H1 (cell line): ENCODE measurements at regions not wholly inside any gene's neighbourhood (a gene's known extent, or its start where the extent isn't known, plus 50 kb on each side); places are given as distances from the start of the nearest gene placed in this dataset.

Source experiments
- CTCF ChIA-PET: fragments of 300-600 bp; sonication (Branson Sonifier 250); formaldehyde crosslinking; loops from one replicate; lab custom pipeline; 2021; ENCODE audit not compliant: partially characterized antibody; lab: Charles Lee
- POLR2A ChIA-PET: fragments of 300-600 bp; sonication (Branson Sonifier 250); formaldehyde crosslinking; loops from one replicate; lab custom pipeline; 2021; ENCODE audit warnings: inconsistent platforms; ENCODE audit not compliant: partially characterized antibody; lab: Charles Lee
- DNase-seq, 2 experiments: peaks; one replicate each; pipeline versions ENCODE4 v3.0.0 to v3.0.0-alpha.2; 2010 to 2022; ENCODE audit warnings: low spot score in 2 of 2, low read depth in 1 of 2, mixed read lengths in 1 of 2
- FAIRE-seq: peaks from 2 replicates; lab custom pipeline; 2011; peaks lifted over from hg19 to GRCh38; lab: Jason Lieb, UNC
- H2AFZ ChIP-seq: 2 replicates; pipeline ENCODE4 v1.8.1; 2012; ENCODE audit warnings: low read length, inconsistent platforms
- H2AK5ac ChIP-seq: 2 replicates; pipeline ENCODE4 v1.6.1; 2013; ENCODE audit warnings: low read depth, low read length
- H2BK120ac ChIP-seq: replicated peaks from 2 replicates; pipeline ENCODE3; 2013; ENCODE audit warnings: low read depth, low read length, inconsistent platforms
- H2BK12ac ChIP-seq: 2 replicates; pipeline ENCODE4 v1.6.1; 2013; ENCODE audit warnings: low read depth, low read length
- H2BK15ac ChIP-seq: 2 replicates; pipeline ENCODE4 v1.6.1; 2013; ENCODE audit warnings: low read length
- H2BK20ac ChIP-seq: 2 replicates; pipeline ENCODE4 v1.6.1; 2013; ENCODE audit warnings: low read length
- H2BK5ac ChIP-seq: 2 replicates; pipeline ENCODE4 v1.6.1; 2013; ENCODE audit warnings: low read depth, low read length
- H3K14ac ChIP-seq: 2 replicates; pipeline ENCODE4 v1.6.1; 2013; ENCODE audit warnings: inconsistent platforms; ENCODE audit not compliant: insufficient read length
- H3K18ac ChIP-seq: 2 replicates; pipeline ENCODE4 v1.6.1; 2013; ENCODE audit warnings: low read length; ENCODE audit errors: extremely low read depth
- H3K23ac ChIP-seq: 2 replicates; pipeline ENCODE4 v1.6.1; 2013; ENCODE audit warnings: inconsistent platforms; ENCODE audit not compliant: insufficient read length
- H3K23me2 ChIP-seq: 2 replicates; pipeline ENCODE4 v1.6.1; 2013; ENCODE audit warnings: low read depth, low read length
- H3K27ac ChIP-seq: 2 replicates; pipeline ENCODE4 v1.6.1; 2011; ENCODE audit warnings: low read depth, low read length, inconsistent platforms
- H3K27me3 ChIP-seq, 4 experiments: replicated peaks in 1 of 4; 1 replicate in 1 of 4; 2 replicates in 3 of 4; pipeline versions ENCODE4 v1.6.1 to v1.8.1; 2011 to 2013; ENCODE audit warnings: low read length in 3 of 4, mild to moderate bottlenecking in 3 of 4, inconsistent platforms in 2 of 4, mixed read lengths in 2 of 4, moderate library complexity in 1 of 4; ENCODE audit not compliant: control insufficient read depth in 3 of 4, insufficient read depth in 3 of 4; ENCODE audit errors: extremely low read depth in 1 of 4
- H3K36me3 ChIP-seq, 4 experiments: 2 replicates each; pipeline versions ENCODE4 v1.6.1 to v1.8.1; 2011 to 2013; ENCODE audit warnings: mild to moderate bottlenecking in 4 of 4, low read length in 3 of 4, moderate library complexity in 2 of 4, control low read depth in 1 of 4, inconsistent platforms in 1 of 4; ENCODE audit not compliant: insufficient read depth in 4 of 4, control insufficient read depth in 2 of 4
- H3K4ac ChIP-seq: replicated peaks from 2 replicates; pipeline ENCODE3; 2013; ENCODE audit warnings: low read length, low read depth, mixed read lengths, inconsistent platforms; ENCODE audit not compliant: insufficient read length
- H3K4me1 ChIP-seq, 4 experiments: replicated peaks in 1 of 4; 1 replicate in 1 of 4; 2 replicates in 3 of 4; pipeline versions ENCODE4 v1.6.1 to v1.8.1; 2011 to 2013; ENCODE audit warnings: low read length in 3 of 4, inconsistent platforms in 2 of 4, mixed read lengths in 1 of 4; ENCODE audit not compliant: insufficient read depth in 4 of 4, control insufficient read depth in 3 of 4
- H3K4me2 ChIP-seq, 2 experiments: 2 replicates each; pipeline versions ENCODE4 v1.6.1 to v1.8.1; 2011 to 2013; ENCODE audit warnings: low read depth in 2 of 2, low read length in 2 of 2, control low read depth in 1 of 2, inconsistent platforms in 1 of 2, mild to moderate bottlenecking in 1 of 2; ENCODE audit not compliant: insufficient read depth in 1 of 2
- H3K4me3 ChIP-seq, 4 experiments: fragments of 200-600, 300-600 bp in 1 of 4; sonication (generic), shearing (Covaris generic), sonication (Bioruptor Twin) in 1 of 4; 2 replicates each; pipeline versions ENCODE4 v1.5.1 to v1.8.1; 2011 to 2016; ENCODE audit warnings: low read length in 4 of 4, low read depth in 3 of 4, control low read depth in 2 of 4, inconsistent platforms in 2 of 4, mild to moderate bottlenecking in 2 of 4, mixed read lengths in 1 of 4, moderate library complexity in 1 of 4; ENCODE audit not compliant: insufficient read depth in 2 of 4; ENCODE audit errors: extremely low read depth in 1 of 4
- H3K56ac ChIP-seq: replicated peaks from 2 replicates; pipeline ENCODE3; 2013; ENCODE audit warnings: low read depth, mild to moderate bottlenecking, mixed read lengths, low read length, inconsistent platforms; ENCODE audit not compliant: insufficient read length
- H3K79me1 ChIP-seq: 2 replicates; pipeline ENCODE4 v1.6.1; 2013; ENCODE audit warnings: low read depth, low read length, control low read depth
- H3K79me2 ChIP-seq, 2 experiments: 2 replicates each; pipeline versions ENCODE4 v1.6.1 to v1.8.1; 2012 to 2013; ENCODE audit warnings: low read length in 2 of 2, mild to moderate bottlenecking in 2 of 2, inconsistent platforms in 1 of 2; ENCODE audit not compliant: insufficient read depth in 2 of 2, control insufficient read depth in 1 of 2
- H3K9ac ChIP-seq, 4 experiments: replicated peaks in 1 of 4; 1 replicate in 1 of 4; 2 replicates in 3 of 4; pipeline versions ENCODE4 v1.6.1 to v1.8.1; 2011 to 2013; ENCODE audit warnings: low read depth in 3 of 4, low read length in 3 of 4, control low read depth in 2 of 4, mild to moderate bottlenecking in 2 of 4, moderate library complexity in 2 of 4, inconsistent platforms in 1 of 4; ENCODE audit errors: extremely low read depth in 1 of 4
- H3K9me3 ChIP-seq, 2 experiments: 2 replicates each; pipeline versions ENCODE4 v1.6.1 to v1.8.1; 2012 to 2013; ENCODE audit warnings: mild to moderate bottlenecking in 2 of 2, moderate library complexity in 2 of 2, control low read depth in 1 of 2, inconsistent platforms in 1 of 2, low read depth in 1 of 2, low read length in 1 of 2, mixed read lengths in 1 of 2; ENCODE audit not compliant: insufficient read depth in 2 of 2
- H4K20me1 ChIP-seq, 2 experiments: replicated peaks in 1 of 2; 2 replicates each; pipeline versions ENCODE3 to v1.8.1; 2011 to 2013; ENCODE audit warnings: inconsistent platforms in 2 of 2, low read length in 2 of 2, mild to moderate bottlenecking in 1 of 2; ENCODE audit not compliant: insufficient read depth in 2 of 2, control insufficient read depth in 1 of 2
- H4K5ac ChIP-seq: 2 replicates; pipeline ENCODE4 v1.6.1; 2013; ENCODE audit warnings: low read length, low read depth, mixed read lengths, inconsistent platforms; ENCODE audit not compliant: insufficient read length
- H4K8ac ChIP-seq: 2 replicates; pipeline ENCODE4 v1.8.0; 2013; ENCODE audit warnings: mild to moderate bottlenecking, moderate library complexity, low read length, inconsistent platforms; ENCODE audit not compliant: insufficient read depth; ENCODE audit errors: extremely low read depth
- H4K91ac ChIP-seq: replicated peaks from 2 replicates; pipeline ENCODE3; 2013; ENCODE audit warnings: low read length, mixed read lengths, inconsistent platforms; ENCODE audit not compliant: insufficient read length
- EGR1 ChIP-seq: IDR thresholded peaks from 2 replicates; pipeline ENCODE4 v1.6.1; 2011; ENCODE audit warnings: low read depth, low read length, borderline replicate concordance
- RFX5 ChIP-seq: IDR thresholded peaks from 2 replicates; pipeline ENCODE4 v1.6.1; 2011; ENCODE audit warnings: low read depth, low read length, improper control_type of control experiment, borderline replicate concordance
- WGBS, 2 experiments: shearing (Covaris generic) in 1 of 2; methylation state at CpG; one replicate each; pipeline versions ENCODE4 v1.1.6 to v1.1.7; 2013 to 2015; ENCODE audit warnings: low lambda C conversion rate in 2 of 2, mixed read lengths in 2 of 2, inconsistent platforms in 1 of 2, low coverage in 1 of 2, missing lambda C conversion rate in 1 of 2; ENCODE audit not compliant: insufficient replicate concordance in 2 of 2, insufficient coverage in 1 of 2, insufficient read length in 1 of 2; ENCODE audit errors: extremely low coverage in 1 of 2, missing lambda C conversion rate in 1 of 2; 5-methylcytosine and 5-hydroxymethylcytosine counted together

- no peak overlapping the region for H2BK5ac ChIP-seq
- H2BK15ac ChIP-seq: no peak overlapping the region
- no peaks in the 10 kb centered on the region for H3K36me3 ChIP-seq
- H4K8ac ChIP-seq: no peak overlapping the region
- no peak overlapping the region for H2BK12ac ChIP-seq
- H3K18ac ChIP-seq: no peak overlapping the region
- no peak overlapping the region for H2AFZ ChIP-seq
- no peak overlapping the region for H3K27ac ChIP-seq
- FAIRE-seq (no peak), DNase-seq (no peak)
- H4K5ac ChIP-seq: no peak overlapping the region
- no peak overlapping the region for H3K23ac ChIP-seq
- no peak overlapping the region for H2BK20ac ChIP-seq
- H3K9me3 ChIP-seq: no peaks in the 10 kb centered on the region
- no peak overlapping the region for H3K56ac ChIP-seq
- no peaks in the 10 kb centered on the region for H3K79me2 ChIP-seq
- no peaks in the 10 kb centered on the region for H3K79me1 ChIP-seq
- no peak overlapping the region for H3K4me2 ChIP-seq
- ChIA-PET POLR2A (no interaction called here), CTCF (interaction anchor here (1.5 kb wide), 1 partner anchor 8 kb away, joined by 3 read pairs; no protein-coding TSS in a partner anchor)
- no peak overlapping the region for H4K91ac ChIP-seq
- TF ChIP-seq EGR1: no peak
- no peak for TF ChIP-seq RFX5
- no peak overlapping the region; a peak in 1 of 7 replicates for H3K9ac ChIP-seq
- no peak overlapping the region for H2BK120ac ChIP-seq
- no peak overlapping the region for H3K4me3 ChIP-seq
- no peak overlapping the region for H2AK5ac ChIP-seq
- no peaks in the 10 kb centered on the region for H3K27me3 ChIP-seq
- H3K4me1 ChIP-seq: no peaks in the 10 kb centered on the region
- no peak overlapping the region for H3K4ac ChIP-seq
- no peaks in the 10 kb centered on the region for H3K23me2 ChIP-seq
- H4K20me1 ChIP-seq: no peaks in the 10 kb centered on the region
- WGBS, 2 experiments: 93% methylated on average over 3 of the region's 3 CpGs; no CpG with 5 or more reads in 1 of the 2 experiments
- no peak overlapping the region for H3K14ac ChIP-seq
Measured at GRCh38 chr11:33507356-33507755, 193.3 kb downstream of the C11orf91 start.
